ENCODE measurements at regions not wholly inside any gene's neighbourhood (a gene's known extent, or its start where the extent isn't known, plus 50 kb on each side); places are given as distances from the start of the nearest gene placed in this dataset.

GRCh38 chr10:75331081-75331480 is 70.5 kb downstream of the ZNF503 start:
- Histone ChIP-seq H3K36me3 (replicated peaks in 1 of 2; ENCODE audit: control insufficient read depth in 2 of 2, insufficient read depth in 2 of 2, low read length in 2 of 2) (no peaks in the 10 kb centered on the region), H3K79me1 (ENCODE audit: low read depth, low read length) (no peaks in the 10 kb centered on the region), H2BK5ac (ENCODE audit: low read length) (no peak overlapping the region), H3K18ac (ENCODE audit: low read length) (no peak overlapping the region), H2AFZ (ENCODE audit: low read length) (no peak overlapping the region), H3K4me1 (ENCODE audit: control insufficient read depth in 2 of 2, insufficient read depth in 1 of 2, low read depth in 1 of 2, low read length in 2 of 2) (no peaks in the 10 kb centered on the region), H4K91ac (ENCODE audit: low read depth, low read length, poor library complexity) (no peak overlapping the region), H3K9me3 (replicated peaks in 1 of 2; ENCODE audit: control insufficient read depth in 2 of 2, insufficient read depth in 1 of 2, low read depth in 1 of 2, low read length in 2 of 2) (peaks cover 0 to 1% of the 10 kb centered on the region in 2 donors), H3K23ac (ENCODE audit: low read depth, low read length, poor library complexity) (no peak overlapping the region), H2AK5ac (ENCODE audit: low read depth, low read length) (no peak overlapping the region), H3K27ac (replicated peaks; ENCODE audit: low read length) (no peak overlapping the region), H2BK15ac (ENCODE audit: low read length) (no peak overlapping the region), H3K14ac (ENCODE audit: low read length) (no peak overlapping the region), H2BK12ac (ENCODE audit: low read length) (no peak overlapping the region), H3K9ac (ENCODE audit: low read depth, low read length, poor library complexity) (no peak overlapping the region), H4K8ac (ENCODE audit: low read depth, low read length) (no peak overlapping the region), H3K27me3 (ENCODE audit: control insufficient read depth in 3 of 3, insufficient read depth in 3 of 3, low read depth in 1 of 3, low read length in 3 of 3) (no peaks in the 10 kb centered on the region), H2BK120ac (ENCODE audit: low read depth, low read length) (no peak overlapping the region), H3K4me3 (ENCODE audit: low read length in 2 of 2) (no peak overlapping the region), H3K4ac (ENCODE audit: low read length) (no peak overlapping the region), H3K4me2 (ENCODE audit: insufficient read depth, low read length, poor library complexity, severe bottlenecking) (no peak overlapping the region)
- no peak for DNase-seq (ENCODE audit: low spot score)
- WGBS, 2 donors (ENCODE audit: extremely low coverage in 2 of 2, insufficient read length in 2 of 2, insufficient replicate concordance in 1 of 2): no CpG with 5 or more reads among the region's 1 CpG

DNA sequence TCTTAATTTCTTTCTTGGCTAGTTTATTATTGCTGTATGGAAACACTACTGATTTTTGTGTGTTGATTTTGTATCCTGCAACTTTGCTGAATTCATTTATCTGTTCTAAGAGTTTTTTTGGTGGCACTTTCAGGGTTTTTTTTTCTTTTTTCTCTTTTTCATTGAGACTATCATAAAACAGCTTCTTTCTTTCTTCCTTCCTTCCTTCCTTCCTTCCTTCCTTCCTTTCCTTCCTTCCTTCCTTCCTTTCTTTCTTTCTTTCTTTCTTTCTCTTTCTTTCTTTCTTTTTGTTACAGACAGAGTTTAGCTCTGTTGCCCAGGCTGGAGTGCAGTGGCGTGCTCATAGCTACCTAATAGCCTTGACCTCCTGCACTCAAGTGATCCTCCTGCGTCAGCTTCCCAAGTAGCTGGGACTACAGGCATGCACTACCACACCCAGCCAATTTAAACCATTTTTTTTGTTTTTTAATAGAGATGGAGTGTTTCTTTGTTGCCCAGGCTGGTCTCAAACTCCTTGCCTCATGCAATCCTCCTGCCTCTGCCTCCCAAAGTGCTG is 72.3 kb downstream of the ZNF503 start:
- no CpG with 5 or more reads among the region's 2 CpGs for WGBS, 2 donors (ENCODE audit: extremely low coverage in 2 of 2, insufficient read length in 2 of 2, insufficient replicate concordance in 1 of 2)
- H3K23ac ChIP-seq (ENCODE audit: low read depth, low read length, poor library complexity): no peak overlapping the region
- no peak overlapping the region for H3K4me3 ChIP-seq (ENCODE audit: low read length in 2 of 2)
- no peak overlapping the region for H2BK120ac ChIP-seq (ENCODE audit: low read depth, low read length)
- no peaks in the 10 kb centered on the region for H3K36me3 ChIP-seq (replicated peaks in 1 of 2; ENCODE audit: control insufficient read depth in 2 of 2, insufficient read depth in 2 of 2, low read length in 2 of 2)
- no peak overlapping the region for H3K4me2 ChIP-seq (ENCODE audit: insufficient read depth, low read length, poor library complexity, severe bottlenecking)
- no peaks in the 10 kb centered on the region for H3K4me1 ChIP-seq (ENCODE audit: control insufficient read depth in 2 of 2, insufficient read depth in 1 of 2, low read depth in 1 of 2, low read length in 2 of 2)
- H3K9ac ChIP-seq (ENCODE audit: low read depth, low read length, poor library complexity): no peak overlapping the region
- H3K27me3 ChIP-seq (ENCODE audit: control insufficient read depth in 3 of 3, insufficient read depth in 3 of 3, low read depth in 1 of 3, low read length in 3 of 3): no peaks in the 10 kb centered on the region
- H3K18ac ChIP-seq (ENCODE audit: low read length): no peak overlapping the region
- no peak overlapping the region for H3K27ac ChIP-seq (replicated peaks; ENCODE audit: low read length)
- no peaks in the 10 kb centered on the region for H3K9me3 ChIP-seq (replicated peaks in 1 of 2; ENCODE audit: control insufficient read depth in 2 of 2, insufficient read depth in 1 of 2, low read depth in 1 of 2, low read length in 2 of 2)
- no peak overlapping the region for H3K14ac ChIP-seq (ENCODE audit: low read length)
- no peak overlapping the region for H2BK12ac ChIP-seq (ENCODE audit: low read length)
- DNase-seq (ENCODE audit: low spot score): no peak
- no peak overlapping the region for H2AK5ac ChIP-seq (ENCODE audit: low read depth, low read length)
- no peak overlapping the region for H2BK15ac ChIP-seq (ENCODE audit: low read length)
- H3K4ac ChIP-seq (ENCODE audit: low read length): no peak overlapping the region
- H2AFZ ChIP-seq (ENCODE audit: low read length): no peak overlapping the region
- H2BK5ac ChIP-seq (ENCODE audit: low read length): no peak overlapping the region
- no peak overlapping the region for H4K91ac ChIP-seq (ENCODE audit: low read depth, low read length, poor library complexity)
- no peaks in the 10 kb centered on the region for H3K79me1 ChIP-seq (ENCODE audit: low read depth, low read length)
- no peak overlapping the region for H4K8ac ChIP-seq (ENCODE audit: low read depth, low read length)

GRCh38 chr10:75326306-75326705 is 75.3 kb downstream of the ZNF503 start:
- Histone ChIP-seq H2AK5ac (ENCODE audit: low read depth, low read length) (no peak overlapping the region), H2BK15ac (ENCODE audit: low read length) (no peak overlapping the region), H3K9me3 (replicated peaks in 1 of 2; ENCODE audit: control insufficient read depth in 2 of 2, insufficient read depth in 1 of 2, low read depth in 1 of 2, low read length in 2 of 2) (no peaks in the 10 kb centered on the region), H3K79me1 (ENCODE audit: low read depth, low read length) (no peaks in the 10 kb centered on the region), H3K4me1 (ENCODE audit: control insufficient read depth in 2 of 2, insufficient read depth in 1 of 2, low read depth in 1 of 2, low read length in 2 of 2) (no peaks in the 10 kb centered on the region), H3K4me2 (ENCODE audit: insufficient read depth, low read length, poor library complexity, severe bottlenecking) (no peak overlapping the region), H3K4ac (ENCODE audit: low read length) (no peak overlapping the region), H3K9ac (ENCODE audit: low read depth, low read length, poor library complexity) (no peak overlapping the region), H3K27ac (replicated peaks; ENCODE audit: low read length) (no peak overlapping the region), H3K4me3 (ENCODE audit: low read length in 2 of 2) (no peak overlapping the region), H2BK5ac (ENCODE audit: low read length) (no peak overlapping the region), H2BK120ac (ENCODE audit: low read depth, low read length) (no peak overlapping the region), H3K14ac (ENCODE audit: low read length) (no peak overlapping the region), H4K8ac (ENCODE audit: low read depth, low read length) (no peak overlapping the region), H3K18ac (ENCODE audit: low read length) (no peak overlapping the region), H3K23ac (ENCODE audit: low read depth, low read length, poor library complexity) (no peak overlapping the region), H3K27me3 (ENCODE audit: control insufficient read depth in 3 of 3, insufficient read depth in 3 of 3, low read depth in 1 of 3, low read length in 3 of 3) (no peaks in the 10 kb centered on the region), H4K91ac (ENCODE audit: low read depth, low read length, poor library complexity) (no peak overlapping the region), H3K36me3 (replicated peaks in 1 of 2; ENCODE audit: control insufficient read depth in 2 of 2, insufficient read depth in 2 of 2, low read length in 2 of 2) (no peaks in the 10 kb centered on the region), H2AFZ (ENCODE audit: low read length) (no peak overlapping the region), H2BK12ac (ENCODE audit: low read length) (no peak overlapping the region)
- no peak for DNase-seq (ENCODE audit: low spot score)

DNA sequence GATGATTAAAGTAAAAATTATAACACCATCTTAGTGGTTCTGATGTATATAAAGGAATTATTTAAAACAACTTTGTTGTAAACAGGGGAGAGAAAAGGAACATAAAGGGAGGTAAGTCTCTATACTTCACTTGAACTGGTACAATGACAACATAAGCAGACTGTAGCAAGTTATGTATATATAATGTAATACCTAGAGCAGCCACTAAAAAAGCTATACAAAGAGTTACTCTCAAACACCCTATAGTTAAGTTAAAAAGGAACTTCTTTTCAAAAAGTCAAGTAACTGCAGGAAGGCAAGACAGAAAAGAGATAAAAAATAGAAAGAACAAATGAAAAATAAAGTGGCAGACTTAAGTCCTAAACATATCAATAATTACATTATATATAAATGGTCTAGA is 82.3 kb downstream of the ZNF503 start:
- H3K18ac ChIP-seq (ENCODE audit: low read length): no peak overlapping the region
- H3K79me1 ChIP-seq (ENCODE audit: low read depth, low read length): no peaks in the 10 kb centered on the region
- H4K8ac ChIP-seq (ENCODE audit: low read depth, low read length): no peak overlapping the region
- no peak overlapping the region for H2AFZ ChIP-seq (ENCODE audit: low read length)
- H3K27me3 ChIP-seq (ENCODE audit: control insufficient read depth in 3 of 3, insufficient read depth in 3 of 3, low read depth in 1 of 3, low read length in 3 of 3): no peaks in the 10 kb centered on the region
- no peak overlapping the region for H3K14ac ChIP-seq (ENCODE audit: low read length)
- no peak overlapping the region for H3K4me2 ChIP-seq (ENCODE audit: insufficient read depth, low read length, poor library complexity, severe bottlenecking)
- H3K23ac ChIP-seq (ENCODE audit: low read depth, low read length, poor library complexity): no peak overlapping the region
- no peak overlapping the region for H2BK5ac ChIP-seq (ENCODE audit: low read length)
- no peak overlapping the region for H3K9ac ChIP-seq (ENCODE audit: low read depth, low read length, poor library complexity)
- no peak overlapping the region for H3K4ac ChIP-seq (ENCODE audit: low read length)
- H3K36me3 ChIP-seq (replicated peaks in 1 of 2; ENCODE audit: control insufficient read depth in 2 of 2, insufficient read depth in 2 of 2, low read length in 2 of 2): no peaks in the 10 kb centered on the region
- no peak overlapping the region for H2AK5ac ChIP-seq (ENCODE audit: low read depth, low read length)
- H3K9me3 ChIP-seq (replicated peaks in 1 of 2; ENCODE audit: control insufficient read depth in 2 of 2, insufficient read depth in 1 of 2, low read depth in 1 of 2, low read length in 2 of 2): no peaks in the 10 kb centered on the region
- no peak overlapping the region for H3K4me3 ChIP-seq (ENCODE audit: low read length in 2 of 2)
- no peak overlapping the region for H2BK15ac ChIP-seq (ENCODE audit: low read length)
- H3K4me1 ChIP-seq (ENCODE audit: control insufficient read depth in 2 of 2, insufficient read depth in 1 of 2, low read depth in 1 of 2, low read length in 2 of 2): no peaks in the 10 kb centered on the region
- H3K27ac ChIP-seq (replicated peaks; ENCODE audit: low read length): no peak overlapping the region
- H4K91ac ChIP-seq (ENCODE audit: low read depth, low read length, poor library complexity): no peak overlapping the region
- H2BK120ac ChIP-seq (ENCODE audit: low read depth, low read length): no peak overlapping the region
- no peak for DNase-seq (ENCODE audit: low spot score)
- no peak overlapping the region for H2BK12ac ChIP-seq (ENCODE audit: low read length)

All from neuronal stem cell (in vitro differentiated cells).